Neural progenitor cell (in vitro differentiated cells): ENCODE measurements at regions not wholly inside any gene's neighbourhood (a gene's known extent, or its start where the extent isn't known, plus 50 kb on each side); places are given as distances from the start of the nearest gene placed in this dataset.

Experiments
- EZH2 ChIP-seq: fragments of 200-600 bp; sonication (generic); IDR thresholded peaks from 2 replicates; pipeline ENCODE4 v1.6.1; 2017; ENCODE audit warnings: antibody characterized with exemption, mild to moderate bottlenecking, moderate library complexity
- TF ChIP-seq, protein P1 (sequence below): fragments of 200-600 bp; sonication (generic); IDR thresholded peaks from 2 replicates; pipeline ENCODE4 v1.5.1; 2017; ENCODE audit warnings: antibody characterized with exemption, mild to moderate bottlenecking

DNA sequence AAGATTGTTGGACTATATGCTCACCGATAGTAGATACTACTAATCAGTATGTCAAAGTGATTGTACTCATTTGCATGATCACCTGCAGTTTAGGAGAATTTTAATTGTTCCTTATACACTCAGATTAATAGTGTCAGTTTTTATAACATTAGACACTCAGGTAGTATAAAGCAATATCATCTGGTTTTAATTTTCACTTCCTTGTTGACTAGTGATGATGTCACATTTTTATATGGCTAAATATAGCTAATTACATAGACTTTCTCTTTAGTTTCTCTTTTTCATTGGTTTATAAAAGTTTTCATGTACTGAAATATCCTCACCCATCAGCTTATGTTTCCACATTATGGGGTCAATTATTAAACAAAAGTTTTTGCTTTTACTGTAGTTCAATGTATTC lies 1332.4 kb upstream of the ADGRL2 start:
- no peak for TF ChIP-seq EZH2
- TF ChIP-seq, protein P1, sequence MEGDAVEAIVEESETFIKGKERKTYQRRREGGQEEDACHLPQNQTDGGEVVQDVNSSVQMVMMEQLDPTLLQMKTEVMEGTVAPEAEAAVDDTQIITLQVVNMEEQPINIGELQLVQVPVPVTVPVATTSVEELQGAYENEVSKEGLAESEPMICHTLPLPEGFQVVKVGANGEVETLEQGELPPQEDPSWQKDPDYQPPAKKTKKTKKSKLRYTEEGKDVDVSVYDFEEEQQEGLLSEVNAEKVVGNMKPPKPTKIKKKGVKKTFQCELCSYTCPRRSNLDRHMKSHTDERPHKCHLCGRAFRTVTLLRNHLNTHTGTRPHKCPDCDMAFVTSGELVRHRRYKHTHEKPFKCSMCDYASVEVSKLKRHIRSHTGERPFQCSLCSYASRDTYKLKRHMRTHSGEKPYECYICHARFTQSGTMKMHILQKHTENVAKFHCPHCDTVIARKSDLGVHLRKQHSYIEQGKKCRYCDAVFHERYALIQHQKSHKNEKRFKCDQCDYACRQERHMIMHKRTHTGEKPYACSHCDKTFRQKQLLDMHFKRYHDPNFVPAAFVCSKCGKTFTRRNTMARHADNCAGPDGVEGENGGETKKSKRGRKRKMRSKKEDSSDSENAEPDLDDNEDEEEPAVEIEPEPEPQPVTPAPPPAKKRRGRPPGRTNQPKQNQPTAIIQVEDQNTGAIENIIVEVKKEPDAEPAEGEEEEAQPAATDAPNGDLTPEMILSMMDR, result no peak
